Loucy (cell line): ENCODE measurements at regions not wholly inside any gene's neighbourhood (a gene's known extent, or its start where the extent isn't known, plus 50 kb on each side); places are given as distances from the start of the nearest gene placed in this dataset.

ENCODE experiments used
- EZH2phosphoT487 ChIP-seq: fragments of 200-600 bp; IDR thresholded peaks from 2 replicates; pipeline ENCODE4 v1.6.1; 2018; ENCODE audit warnings: antibody characterized with exemption, mild to moderate bottlenecking, moderate library complexity, borderline replicate concordance
- TF ChIP-seq, protein P1 (sequence below): fragments of 200-600 bp; sonication (generic); conservative IDR thresholded peaks from 2 replicates; pipeline ENCODE4 v1.5.1; 2014; ENCODE audit warnings: mild to moderate bottlenecking, antibody characterized with exemption, low read length

DNA sequence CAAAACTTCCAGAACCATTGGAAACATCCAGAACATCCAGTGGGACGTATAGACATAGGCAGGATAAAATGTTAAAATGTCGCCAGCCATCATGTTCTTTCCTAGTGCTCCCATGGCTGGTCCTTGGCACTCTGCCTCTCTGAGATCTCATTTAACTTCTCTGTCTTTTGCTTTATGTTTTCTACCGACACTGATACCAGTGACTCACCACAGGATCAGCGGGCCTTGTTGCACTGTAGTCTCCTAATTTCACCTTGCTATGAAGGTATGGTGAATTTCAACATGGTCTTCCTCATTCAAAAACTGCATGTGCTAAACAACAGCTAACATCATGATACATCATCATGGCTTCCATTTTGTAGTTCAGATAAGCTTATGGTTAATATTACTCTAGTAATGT, 521.0 kb upstream of the IGFBP7 start:
- TF ChIP-seq, protein P1, sequence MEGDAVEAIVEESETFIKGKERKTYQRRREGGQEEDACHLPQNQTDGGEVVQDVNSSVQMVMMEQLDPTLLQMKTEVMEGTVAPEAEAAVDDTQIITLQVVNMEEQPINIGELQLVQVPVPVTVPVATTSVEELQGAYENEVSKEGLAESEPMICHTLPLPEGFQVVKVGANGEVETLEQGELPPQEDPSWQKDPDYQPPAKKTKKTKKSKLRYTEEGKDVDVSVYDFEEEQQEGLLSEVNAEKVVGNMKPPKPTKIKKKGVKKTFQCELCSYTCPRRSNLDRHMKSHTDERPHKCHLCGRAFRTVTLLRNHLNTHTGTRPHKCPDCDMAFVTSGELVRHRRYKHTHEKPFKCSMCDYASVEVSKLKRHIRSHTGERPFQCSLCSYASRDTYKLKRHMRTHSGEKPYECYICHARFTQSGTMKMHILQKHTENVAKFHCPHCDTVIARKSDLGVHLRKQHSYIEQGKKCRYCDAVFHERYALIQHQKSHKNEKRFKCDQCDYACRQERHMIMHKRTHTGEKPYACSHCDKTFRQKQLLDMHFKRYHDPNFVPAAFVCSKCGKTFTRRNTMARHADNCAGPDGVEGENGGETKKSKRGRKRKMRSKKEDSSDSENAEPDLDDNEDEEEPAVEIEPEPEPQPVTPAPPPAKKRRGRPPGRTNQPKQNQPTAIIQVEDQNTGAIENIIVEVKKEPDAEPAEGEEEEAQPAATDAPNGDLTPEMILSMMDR: no peak
- TF ChIP-seq EZH2phosphoT487: no peak
